SKM-1 (cell line): ENCODE measurements at regions not wholly inside any gene's neighbourhood (a gene's known extent, or its start where the extent isn't known, plus 50 kb on each side); places are given as distances from the start of the nearest gene placed in this dataset.
"Not testable (repeated sequence)": the region's sequence is repeated elsewhere in the genome, so short reads cannot be mapped to it uniquely, and the experiment has no call there.

Source experiments
- DNase-seq: peaks from one replicate; lab custom pipeline; 2025; ENCODE audit not compliant: unreplicated experiment; lab: John Stamatoyannopoulos, UW

DNA sequence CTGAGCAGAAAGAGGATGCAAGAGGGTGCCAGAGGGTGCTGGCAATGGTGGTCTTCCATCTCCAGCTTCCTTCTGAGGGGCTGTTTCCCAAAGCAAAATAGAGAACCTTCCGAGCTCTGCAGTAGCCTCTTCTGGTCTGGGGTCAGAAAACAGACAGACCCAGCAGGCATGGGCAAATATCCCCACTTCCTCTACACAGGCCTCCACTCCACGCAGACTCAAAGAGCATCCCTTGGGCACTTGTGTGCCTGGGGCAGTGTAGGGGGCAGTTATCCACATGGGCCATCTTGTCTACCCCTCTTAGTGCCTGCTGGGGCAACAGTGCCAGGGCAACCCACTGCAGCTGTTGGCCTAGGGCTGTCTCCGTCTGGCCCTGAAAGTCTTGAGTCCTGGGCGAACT, 231.9 kb downstream of the TTC8 start:
- no peak for DNase-seq

DNA sequence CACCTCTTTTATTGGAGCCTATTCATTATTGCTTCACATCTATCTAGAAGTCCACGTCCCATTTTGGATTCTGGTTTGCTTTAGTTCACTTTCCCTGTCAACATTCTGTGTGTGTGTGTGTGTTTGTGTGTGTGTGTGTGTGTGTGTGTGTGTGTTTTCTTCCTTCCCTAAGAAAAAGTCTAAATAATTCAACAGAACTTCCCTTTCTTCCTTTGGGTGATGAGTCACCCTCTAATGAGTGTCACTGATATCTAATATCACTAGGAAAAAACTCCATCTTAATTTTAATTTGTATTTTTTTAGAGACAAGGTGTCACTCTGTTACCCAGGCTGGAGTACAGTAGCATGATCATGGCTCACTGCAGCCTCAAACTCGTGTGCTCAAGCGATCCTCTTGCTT, 234.2 kb downstream of the TTC8 start:
- no peak for DNase-seq

DNA sequence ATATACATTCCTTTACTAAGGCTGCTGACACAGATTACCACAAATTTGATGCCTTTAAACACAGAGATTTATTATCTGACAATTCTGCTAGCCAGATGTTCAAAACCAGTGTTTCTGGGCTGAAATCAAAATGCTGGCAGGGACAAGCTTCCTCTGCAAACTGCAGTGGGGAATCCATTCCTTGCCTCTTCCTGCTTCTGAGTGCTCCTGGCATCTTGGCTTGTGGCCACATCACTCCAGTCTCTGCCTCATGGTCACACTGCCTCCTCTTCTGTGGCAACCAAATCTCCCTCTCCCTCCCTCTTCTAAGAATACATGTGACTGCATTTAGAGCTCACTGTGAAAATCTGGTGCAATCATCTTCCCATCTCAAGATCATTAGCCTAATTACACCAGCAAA, 235.7 kb downstream of the TTC8 start:
- DNase-seq: no peak

DNA sequence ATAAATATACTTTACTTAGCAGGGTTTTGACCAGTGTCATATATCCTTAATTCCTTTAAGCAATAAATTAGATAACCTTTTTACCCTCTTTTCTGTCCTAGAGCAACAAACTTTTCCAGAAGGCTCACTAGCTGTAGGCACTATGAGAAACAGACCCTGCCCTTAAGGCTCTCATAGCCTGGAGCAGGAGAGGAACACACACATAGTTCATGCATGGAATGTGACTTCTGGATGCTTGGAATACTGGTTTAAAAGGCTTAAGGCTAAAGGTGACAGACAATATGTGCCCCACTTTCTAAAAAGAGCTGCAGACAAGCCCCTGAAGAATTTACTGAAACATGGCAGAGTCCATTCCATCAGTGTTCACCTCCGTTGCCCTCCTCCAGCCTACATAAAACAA, 237.2 kb downstream of the TTC8 start:
- DNase-seq: no peak

DNA sequence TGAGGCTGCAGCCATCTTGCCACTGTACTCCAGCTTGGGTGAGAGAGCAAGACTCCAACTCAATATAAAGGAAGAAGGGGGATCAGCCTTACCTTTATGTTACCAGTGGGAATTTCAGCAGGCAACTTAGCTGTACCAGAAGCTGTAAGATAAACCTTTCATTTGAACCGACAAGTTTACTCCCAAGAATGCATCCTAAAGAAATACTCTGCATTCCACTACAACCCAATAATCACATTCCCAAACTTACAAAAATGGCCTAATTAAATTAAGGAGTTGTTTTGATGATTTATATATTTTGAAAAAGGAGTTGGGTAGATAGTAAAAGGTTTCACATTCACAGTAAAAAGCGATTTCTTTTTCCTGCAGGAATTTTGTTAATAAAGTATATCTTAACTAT, 241.4 kb downstream of the TTC8 start:
- no peak for DNase-seq

DNA sequence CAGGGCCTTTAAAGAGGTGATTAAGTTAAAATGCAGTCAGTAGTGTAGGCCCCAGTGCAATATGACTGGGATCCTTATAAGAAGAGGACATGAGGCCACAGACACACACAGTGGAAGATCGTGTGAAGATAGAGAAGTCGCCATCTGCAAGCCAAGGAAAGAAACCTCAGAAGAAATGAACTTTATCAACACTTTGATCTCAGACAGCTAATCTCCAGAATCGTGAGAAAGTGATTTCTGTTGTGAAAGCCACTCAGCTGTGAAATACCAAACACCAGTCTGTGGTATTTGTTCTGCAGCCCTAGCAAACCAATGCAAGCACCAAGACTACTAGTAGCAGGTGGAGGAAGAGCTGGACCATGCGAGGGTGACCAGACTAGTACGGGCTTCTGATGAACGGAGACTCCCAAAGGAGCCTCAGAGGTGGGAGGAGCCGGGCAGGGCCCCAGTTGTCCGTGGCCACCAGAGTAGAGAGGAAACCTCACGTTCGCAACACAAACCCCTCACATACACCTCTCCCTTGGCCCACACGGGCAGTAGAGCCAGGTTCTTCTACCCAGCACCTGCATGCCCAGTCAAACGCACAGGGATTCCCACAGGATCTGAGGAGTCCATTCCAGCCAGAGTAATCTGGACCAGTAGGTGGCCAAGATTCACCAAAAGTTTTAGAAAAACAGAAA, 243.0 kb downstream of the TTC8 start:
- no peak for DNase-seq

DNA sequence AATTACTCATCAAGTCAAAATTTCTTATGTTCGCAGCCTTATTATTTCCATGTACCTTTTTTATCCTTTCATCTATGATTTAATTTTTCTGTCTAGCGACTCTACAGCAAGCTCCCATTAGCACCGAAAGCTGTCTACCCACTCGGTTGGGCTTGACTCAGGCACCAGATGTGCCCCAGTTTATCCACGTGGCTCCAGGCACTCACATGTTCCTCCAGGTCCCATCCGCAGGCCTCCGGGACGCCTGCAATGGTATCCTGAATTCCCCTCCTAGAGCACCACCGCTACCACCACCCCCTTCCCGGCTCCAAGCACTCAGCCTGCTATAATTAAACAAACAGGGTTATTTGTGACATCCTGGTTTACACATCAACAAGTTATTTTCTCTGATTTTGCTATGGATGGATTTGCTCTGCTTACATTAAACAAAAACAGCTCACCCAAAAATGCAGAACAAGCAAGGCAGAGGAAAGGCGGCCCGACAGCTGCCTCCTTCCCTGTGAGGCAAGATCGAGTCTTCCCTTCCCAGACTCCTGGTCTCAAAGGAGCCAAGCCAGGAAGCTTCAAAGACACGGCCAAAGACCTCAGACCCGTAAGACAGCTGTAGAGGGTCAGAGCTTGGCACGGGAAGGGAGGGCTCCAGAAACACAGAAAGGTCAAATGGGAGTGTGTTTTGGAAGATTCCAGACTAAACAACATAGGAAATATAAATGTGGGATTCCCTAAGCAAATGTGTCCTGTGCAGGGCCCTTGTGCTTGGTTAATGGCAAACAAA, 253.8 kb downstream of the TTC8 start:
- DNase-seq: no peak

DNA sequence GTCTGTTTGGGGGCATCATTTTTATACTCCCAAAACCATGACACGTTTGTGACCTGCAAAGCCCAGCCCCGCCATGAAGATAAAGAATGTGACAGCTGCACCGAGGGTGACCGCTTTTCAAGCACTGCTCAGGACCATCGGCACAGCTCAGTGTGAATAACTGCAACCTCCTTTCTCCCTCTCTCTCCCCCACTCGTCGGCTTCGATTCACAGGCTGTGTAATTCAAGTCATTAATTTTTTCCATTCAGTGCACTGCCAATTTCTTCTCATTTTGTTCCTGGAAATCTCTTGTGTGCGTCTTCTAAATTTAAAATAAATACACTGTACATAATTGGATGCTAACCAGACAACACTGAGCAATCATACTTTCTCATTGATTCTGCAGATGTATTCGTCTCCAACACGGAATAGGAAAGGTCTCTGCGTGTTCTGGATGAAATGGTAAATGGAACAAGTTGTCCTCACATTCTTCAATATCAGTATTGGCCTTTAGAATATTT, 260.8 kb downstream of the TTC8 start:
- no peak for DNase-seq

DNA sequence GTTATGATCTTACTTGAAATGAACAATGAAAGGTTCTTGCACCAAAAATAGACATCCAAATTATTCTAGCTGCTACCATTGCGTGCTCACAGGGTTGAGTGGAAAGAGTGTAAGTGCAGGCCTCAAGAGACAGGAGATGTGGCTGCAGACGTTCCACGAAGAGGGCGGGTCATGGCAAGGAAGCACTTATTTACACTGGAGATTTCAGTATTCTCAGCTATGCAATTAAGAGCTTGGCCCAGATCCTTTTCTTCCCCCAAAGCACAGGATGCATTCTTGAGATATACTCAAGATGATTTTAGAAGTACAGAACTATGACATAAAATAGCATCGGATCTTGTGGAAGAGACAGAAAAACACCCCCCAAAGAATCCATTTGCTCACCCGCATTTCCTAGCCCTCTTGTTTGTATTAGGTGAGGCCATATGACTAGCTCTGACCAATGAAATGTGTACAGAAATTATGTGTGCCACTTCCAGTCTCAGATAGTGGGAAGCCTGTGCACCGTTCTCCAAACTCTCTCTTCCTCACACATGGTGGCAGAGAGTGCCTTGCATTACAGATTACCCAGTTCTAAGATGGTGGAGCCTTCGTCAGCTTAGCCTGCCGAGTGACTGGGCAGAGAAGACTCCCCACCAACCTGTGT, 261.4 kb downstream of the TTC8 start:
- DNase-seq: no peak

DNA sequence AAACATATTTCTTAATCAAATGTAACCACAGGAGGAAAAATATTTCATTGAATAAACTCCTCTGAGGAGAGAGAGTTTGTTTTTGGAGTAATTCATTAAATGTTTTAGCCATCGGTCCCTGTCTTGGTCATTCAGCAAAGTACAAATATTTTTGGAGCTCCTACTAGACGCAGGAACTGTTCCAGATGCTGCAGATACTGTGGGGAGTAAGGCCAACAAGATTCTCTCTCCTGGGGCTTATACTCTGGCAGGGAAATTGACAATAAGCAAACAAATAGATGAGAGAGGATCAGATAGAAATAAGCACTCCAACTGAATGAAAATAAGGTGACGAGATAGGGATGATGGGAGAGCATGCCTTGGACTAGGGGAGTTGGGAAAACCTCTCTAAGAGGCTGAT, 264.1 kb downstream of the TTC8 start:
- no peak for DNase-seq

DNA sequence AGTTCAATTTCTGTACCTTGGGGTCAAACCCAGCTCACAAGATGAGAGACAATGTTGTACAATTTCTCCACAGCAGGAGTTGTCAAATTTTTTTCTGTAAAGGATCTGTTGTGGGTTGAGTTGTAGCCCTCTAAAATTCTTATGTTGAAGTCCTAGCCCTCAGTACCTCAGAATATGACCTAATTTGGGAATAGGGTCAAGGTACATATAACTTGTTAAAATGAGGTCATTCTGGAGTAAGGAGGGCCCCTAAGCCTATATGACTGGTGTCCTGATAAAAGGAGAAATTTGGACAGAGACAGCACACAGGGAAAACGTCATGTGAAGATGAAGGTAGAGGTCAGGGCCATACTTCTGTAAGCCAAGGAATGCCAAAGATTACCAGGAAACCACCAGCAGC, 264.9 kb downstream of the TTC8 start:
- no peak for DNase-seq

DNA sequence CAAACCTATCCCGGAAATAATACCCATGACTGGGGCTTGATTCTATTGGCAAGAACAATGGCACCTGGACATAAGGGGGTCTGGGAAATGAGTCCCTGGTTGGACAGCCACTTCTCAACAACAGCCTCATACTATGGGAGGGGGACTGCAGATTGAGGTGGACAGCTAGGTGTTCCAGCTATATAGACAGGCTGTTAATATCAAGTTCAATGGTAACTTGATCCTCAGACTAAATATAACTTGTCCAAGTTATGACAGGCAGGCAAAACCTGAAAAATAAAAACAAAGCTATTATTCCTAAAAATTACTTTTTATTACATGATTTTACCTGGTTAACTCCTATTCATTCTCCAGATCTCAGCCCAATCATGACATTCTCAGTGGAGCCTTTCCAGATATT, 267.3 kb downstream of the TTC8 start:
- DNase-seq: no peak

DNA sequence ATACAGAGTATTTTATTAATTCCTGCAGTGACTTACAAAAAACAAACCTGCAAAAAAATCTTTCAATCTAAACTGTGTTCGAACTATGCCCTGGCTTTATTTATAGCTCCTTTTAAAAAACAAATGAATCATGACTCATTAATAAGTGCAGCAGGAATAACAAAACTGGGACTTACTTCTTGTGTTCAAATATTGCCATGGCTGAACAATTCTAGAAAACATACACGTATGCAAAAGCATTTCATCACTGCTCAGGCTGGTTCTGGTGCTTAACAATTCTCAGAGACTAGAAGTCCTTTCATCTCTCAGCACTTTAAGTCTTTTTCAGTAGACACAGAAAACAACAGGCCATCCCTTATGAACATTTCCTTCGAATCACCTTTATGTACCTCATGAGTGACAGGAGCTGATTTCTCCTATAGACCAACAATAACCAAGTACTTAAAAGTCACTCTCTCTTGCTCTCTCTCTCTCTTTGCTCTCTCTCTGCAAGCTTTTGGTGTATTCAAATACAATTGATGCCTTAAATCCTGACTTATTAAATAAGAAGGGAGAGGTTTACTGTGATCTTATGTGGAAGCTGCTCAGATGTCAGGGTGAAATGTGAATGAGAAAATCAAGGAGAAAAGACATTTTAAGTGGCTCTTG, 268.8 kb downstream of the TTC8 start:
- DNase-seq: no peak

DNA sequence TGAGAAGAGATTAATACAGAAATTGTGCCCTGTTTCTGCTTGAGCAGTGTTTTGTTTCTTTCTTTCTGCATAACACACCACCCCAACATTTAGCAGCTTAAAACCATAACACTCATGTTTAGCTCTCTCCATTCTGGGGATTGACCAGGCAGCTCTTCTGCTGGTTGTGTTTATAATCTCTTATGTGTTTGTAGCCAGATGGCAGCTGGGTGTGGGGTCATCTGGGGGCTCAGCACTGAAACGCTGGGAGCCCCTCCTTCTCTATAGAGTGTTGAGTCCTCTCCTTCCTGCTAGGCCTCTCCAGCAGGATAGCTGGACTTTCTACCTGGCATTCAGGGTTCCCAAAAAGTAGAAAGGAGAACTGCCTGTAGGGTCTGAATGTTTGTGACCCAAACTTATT, 270.6 kb downstream of the TTC8 start:
- no peak for DNase-seq

DNA sequence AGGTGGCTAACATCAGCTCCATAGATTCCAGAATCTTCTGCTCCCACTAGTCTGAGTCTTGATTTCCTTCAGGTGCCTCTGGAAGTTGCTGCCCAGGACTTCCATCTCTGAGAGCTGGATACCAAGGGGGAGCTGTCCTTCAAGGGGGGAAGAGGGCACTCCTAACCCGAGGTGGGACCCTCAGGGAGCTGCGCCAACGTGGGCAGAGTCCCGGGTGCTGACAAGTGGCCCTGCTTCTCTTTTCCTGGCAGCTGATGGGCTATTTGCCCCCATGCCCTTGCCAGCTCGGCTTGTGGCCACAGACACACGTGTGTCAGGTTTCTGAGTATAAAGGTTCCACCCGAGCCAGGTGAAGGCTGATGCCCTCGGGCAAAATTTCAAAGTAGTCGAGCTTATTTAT, 272.5 kb downstream of the TTC8 start:
- DNase-seq: no peak

DNA sequence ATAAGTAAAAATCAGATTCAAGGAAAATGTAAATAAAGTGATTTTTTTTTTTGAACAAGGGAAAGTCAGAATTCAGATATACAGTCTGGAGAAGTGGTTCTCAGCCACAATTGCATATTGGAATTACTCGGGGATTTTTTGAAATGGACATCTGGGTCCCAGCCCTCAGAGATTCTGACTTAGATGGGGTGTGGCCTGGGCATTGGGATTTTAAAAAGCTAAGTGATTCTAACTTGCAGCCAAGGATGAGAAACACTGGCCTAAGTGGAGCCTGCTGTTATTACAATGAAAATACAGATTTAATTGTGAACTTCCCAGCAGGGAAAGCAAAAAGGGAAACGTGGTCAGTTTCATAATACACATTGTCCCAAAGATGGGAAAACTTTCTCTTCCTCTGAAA, 273.8 kb downstream of the TTC8 start:
- no peak for DNase-seq

DNA sequence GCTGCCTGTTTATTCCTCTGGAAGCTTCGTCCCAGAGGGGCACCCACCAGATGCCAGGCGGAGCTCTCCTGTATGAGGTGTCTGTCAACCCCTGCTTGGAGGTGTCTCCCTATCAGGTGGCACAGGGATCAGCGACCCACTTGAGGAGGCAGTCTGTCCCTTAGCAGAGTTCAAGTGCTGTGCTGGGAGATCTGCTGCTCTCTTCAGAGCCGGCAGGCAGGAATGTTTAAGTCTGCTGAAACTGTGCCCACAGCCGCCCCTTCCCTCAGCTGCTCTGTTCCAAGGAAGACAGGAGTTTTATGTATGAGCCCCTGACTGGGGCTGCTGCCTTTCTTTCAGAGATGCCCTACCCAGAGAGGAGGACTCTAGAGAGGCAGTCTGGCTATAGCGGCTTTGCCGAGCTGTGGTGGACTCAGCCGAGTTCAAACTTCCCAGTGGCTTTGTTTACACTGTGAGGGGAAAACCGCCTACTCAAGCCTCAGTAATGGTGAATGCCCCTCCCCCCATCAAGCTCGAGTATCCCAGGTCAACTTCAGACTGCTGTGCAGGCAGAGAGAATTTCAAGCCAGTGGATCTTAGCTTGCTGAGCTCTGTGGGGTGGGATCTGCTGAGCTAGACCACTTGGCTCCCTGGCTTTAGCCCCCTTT, 279.8 kb downstream of the TTC8 start:
- not testable (repeated sequence) for DNase-seq

DNA sequence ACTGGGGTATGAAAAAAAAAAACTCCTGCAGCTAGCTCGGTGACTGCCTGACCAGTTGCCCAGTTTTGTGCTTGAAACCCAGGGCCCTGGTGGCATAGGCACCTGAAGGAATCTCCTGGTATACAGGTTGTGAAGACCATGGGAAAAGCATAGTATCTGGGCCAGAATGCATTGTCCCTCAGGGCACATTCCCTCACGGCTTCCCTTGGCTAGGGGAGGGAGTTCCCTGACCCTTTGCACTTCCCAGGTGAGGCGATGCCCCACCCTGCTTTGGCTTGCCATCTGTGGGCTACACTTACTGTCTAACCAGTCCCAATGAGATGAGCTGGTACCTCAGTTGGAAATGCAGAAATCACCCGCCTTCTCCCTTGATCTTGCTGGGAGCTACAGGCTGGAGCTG, 280.4 kb downstream of the TTC8 start:
- not testable (repeated sequence) for DNase-seq
